GM19372 (cell line): ENCODE measurements at regions not wholly inside any gene's neighbourhood (a gene's known extent, or its start where the extent isn't known, plus 50 kb on each side); places are given as distances from the start of the nearest gene placed in this dataset.

Source experiments
- ATAC-seq: cut with Tn5 transposase; IDR thresholded peaks from one replicate; pipeline ENCODE4 v1.9.1; 2021; ENCODE audit warnings: mild to moderate bottlenecking, low read depth, moderate library complexity; ENCODE audit not compliant: unreplicated experiment

DNA sequence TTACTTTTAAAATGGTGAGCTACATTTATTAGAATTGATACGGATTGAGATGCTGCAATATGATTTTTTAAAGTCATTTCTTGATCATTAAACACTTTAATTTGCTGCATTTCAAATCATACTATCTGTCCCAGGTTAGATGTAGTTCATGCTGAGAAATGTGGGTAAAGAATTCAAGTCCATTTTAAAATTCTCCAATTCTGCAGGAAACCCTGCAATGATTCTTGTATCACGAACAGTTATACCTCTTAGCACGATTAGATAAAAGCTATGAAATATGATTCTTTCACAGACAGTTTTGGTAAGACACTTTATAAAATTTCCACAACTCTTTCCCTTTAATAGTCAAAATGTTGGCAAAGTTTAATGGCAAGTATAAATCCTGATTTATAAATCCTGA, 693.4 kb downstream of the ADGRL2 start:
- ATAC-seq: no peak

- ATAC-seq: no peak
Observed at GRCh38 chr1:82492159-82492558, 691.4 kb downstream of the ADGRL2 start.

DNA sequence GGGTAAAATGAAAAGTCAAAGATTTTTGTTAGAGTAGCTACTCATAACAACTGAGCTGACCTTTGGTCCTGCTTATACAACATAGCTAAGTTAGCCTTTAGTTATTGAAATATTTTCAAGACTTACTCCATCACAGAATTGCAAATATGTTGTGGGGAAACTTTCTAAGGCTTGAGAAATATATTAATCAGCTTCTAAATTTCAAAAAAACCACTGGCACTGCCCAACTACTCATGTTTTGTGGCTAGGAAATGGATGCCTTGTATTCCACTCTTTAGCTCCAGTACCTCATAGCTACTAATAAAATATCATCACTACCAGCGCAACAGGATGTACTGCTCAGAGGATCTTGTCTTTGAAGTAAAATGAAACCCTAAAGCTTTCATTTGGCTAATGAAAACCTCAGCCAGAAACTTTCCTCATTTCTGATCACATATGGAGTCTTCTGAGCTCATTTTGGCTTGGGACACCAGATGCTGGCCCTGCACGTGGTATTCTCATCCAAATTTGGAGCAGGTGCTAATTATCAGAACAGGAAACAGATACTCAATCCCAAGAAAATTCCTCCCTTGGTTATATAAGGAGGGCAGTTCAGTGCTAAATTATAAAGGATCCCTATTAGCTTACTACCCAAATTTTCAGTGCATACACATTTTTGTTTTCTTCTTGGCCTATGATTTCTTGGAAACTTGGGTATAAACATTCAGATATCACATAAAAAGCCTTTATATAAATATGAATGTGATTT, 690.7 kb downstream of the ADGRL2 start:
- ATAC-seq: no peak

DNA sequence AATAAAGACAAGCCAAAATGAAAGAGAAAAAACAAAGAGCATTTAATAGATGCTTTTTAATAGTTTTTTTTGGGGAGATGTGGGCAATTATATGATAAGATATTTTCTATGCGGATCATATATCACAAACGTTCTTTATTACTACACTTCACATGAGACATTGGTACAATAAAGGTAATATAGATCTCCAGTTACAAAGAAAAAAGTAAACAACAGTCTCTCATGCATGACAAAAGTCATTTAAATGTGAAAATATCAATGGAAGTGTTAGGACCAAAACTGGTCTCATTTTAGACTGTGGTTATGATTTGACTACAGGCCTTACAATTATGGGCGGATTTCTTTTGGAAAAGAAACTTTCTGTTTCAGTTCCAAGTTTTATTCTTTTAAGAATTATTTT, 687.0 kb downstream of the ADGRL2 start:
- no peak for ATAC-seq

DNA sequence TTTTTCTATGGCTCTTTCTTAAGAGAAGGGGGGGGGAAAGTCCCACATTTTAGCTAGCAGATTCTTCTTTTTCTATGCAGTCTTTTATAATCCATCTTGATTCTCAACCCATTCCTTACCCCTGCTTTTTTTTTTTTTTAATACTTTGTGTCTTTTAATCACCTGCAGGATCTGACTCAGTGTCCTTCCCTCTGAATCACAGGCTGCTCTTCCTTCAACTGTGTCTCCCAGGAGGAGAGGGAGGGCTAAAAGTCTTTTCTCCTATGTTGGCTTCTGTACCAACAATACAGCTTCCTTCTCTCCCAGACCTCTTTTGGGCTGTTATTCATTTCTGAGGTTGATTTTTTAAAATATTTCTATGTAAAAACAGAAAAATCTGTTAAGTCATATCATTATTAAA, 686.2 kb downstream of the ADGRL2 start:
- no peak for ATAC-seq

GRCh38 chr1:82486468-82486867, 685.7 kb downstream of the ADGRL2 start:
- ATAC-seq: no peak

DNA sequence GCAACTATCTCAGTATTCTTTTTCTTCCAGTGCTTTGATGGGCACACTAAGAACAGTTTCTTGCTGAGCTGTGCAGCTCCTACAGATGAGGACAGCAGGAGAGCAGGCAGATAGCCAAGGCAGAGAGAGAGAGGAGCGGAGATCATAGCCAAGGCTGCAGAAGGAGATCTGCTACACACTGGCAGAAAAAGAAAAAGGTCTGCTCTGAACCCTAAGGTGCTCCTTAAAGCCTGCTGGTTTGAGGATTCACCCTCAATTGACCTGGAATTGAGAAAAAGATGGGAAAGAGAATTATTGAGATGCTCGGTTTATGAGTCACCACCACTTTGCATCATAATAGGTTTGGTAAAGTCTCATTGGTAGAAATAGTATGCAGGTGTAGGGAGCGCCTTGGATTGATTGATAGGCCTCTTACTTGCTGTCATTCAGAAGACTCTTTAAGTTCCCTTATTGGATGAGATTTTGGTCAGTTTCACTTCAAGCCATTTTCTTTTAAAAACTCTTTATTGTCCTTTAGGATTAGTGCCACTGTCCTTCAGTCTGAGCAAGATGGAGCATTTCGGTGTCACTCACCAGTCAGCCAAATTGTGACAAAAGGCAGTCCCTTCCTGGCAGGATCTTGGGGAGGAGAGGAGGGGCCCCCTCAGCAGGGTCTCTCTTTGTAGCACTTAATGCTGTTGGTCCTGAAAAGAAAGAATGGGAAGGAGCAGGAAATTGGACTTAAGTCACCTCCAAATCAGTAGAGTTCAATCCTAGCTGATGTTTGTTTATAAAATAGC, 685.0 kb downstream of the ADGRL2 start:
- ATAC-seq: no peak

DNA sequence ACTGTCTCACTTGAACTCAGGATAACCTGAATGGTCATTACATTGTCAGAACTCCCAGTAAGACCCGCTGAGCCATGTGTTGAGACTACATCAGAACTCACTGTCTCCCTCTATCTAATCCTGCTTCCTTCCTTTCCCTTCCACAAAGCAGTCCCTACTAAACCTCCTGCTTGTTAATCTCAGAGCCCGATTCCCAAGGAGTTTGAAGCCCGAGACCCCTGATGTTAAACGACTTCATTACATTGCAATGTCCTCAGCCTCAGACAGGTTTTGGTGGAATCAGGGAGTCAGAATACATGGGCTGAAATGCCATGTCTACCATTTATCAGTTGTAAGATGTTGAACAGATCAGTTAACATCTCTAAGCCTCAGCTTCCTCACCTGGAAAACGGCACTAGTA, 682.4 kb downstream of the ADGRL2 start:
- ATAC-seq: no peak

GRCh38 chr1:82478916-82479315, 678.2 kb downstream of the ADGRL2 start:
- ATAC-seq: no peak

- ATAC-seq: no peak
Observed at GRCh38 chr1:82472489-82473131, 671.9 kb downstream of the ADGRL2 start.

GRCh38 chr1:82466891-82467290, 666.2 kb downstream of the ADGRL2 start:
- ATAC-seq: no peak

- ATAC-seq: no peak
Observed at GRCh38 chr1:82466416-82466815, 665.7 kb downstream of the ADGRL2 start.

GRCh38 chr1:82465024-82465423, 664.3 kb downstream of the ADGRL2 start:
- ATAC-seq: no peak

DNA sequence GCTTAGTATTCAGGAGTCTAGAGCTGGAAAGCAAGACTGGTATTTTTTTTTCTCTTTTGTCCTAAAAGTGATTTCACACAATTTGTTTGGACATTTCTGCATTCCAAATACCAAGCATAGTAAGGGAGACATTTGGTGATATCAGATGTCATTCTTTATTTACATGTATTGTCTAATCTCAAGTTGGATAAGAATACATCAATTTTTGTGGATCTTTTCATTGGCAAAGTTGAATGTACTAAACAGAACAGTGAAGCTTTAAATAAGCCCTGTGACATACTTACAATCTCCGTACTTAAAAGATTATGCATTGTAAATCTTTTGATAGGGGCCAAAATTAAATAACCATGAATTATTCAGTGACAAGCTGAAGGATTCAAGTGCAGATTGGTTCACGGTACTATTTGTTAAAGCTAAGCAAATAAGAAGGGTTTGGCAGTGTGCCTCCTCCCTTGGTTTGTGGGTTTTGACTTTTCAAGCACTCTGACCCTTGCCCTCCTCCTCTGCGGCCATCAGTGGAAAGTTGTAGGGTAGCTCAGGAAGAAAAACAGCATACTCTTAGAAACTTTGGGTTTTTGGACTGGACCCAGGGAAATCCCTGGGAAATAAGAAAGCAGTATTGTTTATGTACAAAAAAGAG, 663.7 kb downstream of the ADGRL2 start:
- ATAC-seq: no peak

DNA sequence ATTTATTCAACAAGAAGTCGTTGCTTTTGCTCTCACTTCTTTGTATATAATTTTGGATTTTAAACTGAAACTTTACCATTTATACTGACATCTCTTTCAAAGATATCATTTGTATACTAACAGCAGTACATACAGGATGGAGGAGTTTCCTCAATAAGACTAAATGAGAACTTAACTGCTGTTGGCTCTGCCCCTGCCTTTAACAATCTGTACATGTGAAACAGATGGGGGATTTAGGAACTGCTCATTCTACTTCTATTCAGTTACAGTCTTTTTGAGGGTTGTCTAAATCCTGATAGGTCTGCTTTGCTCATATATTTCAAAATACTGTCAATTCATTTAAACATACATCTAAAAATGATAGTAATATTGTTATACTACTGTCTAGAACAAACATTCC, 663.2 kb downstream of the ADGRL2 start:
- no peak for ATAC-seq

DNA sequence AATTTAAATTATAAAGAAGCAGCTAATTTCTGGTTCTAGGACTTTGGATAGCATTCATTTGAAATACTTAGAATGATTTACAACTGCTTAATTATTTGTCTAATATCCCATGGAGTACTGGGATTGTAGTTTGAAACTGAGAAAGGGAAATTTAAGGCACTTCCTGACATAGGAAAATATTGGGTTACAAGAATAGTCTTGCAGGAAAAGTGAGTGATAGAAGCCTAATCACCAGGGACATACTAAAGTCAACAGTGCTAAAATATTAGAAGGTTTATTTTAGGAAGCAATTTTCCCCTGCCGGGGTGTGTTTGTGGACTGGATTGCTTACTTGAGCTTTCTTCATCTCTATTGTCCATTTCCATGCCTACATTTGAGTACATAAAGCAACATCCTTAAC, 661.6 kb downstream of the ADGRL2 start:
- no peak for ATAC-seq

- no peak for ATAC-seq
Observed at GRCh38 chr1:82455342-82455741, 654.6 kb downstream of the ADGRL2 start.

- no peak for ATAC-seq
Observed at GRCh38 chr1:82454431-82454830, 653.7 kb downstream of the ADGRL2 start.

DNA sequence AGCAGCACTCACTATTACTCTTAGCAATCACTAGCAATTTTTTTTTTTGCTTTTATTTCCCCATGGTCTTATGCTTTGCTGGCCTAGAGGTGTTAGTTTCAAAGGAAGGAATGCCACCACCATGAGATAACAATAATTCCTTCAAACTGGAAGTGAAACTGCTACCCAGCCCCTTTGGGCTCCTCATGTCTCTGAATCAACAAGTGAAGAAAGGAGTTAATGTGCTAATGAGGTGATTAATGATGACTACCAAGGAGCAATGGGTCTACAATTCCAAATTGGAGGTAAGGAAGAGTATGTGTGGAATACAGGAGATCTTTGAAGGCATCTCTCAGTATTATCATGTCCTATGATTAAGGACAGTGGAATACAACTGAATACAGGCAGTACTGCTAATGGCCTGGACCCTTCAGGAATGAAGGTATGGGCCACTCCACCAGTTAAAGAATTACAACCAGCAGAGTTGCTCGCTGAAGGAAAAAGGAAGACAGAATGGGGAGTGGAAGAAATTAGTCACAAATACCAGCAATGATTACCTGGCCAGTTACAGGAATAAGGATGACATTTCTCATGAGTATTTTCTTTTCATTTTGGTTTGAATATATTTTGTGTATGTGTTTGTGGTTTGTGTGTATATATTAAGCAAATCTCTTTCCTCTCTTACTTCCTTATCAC, 652.9 kb downstream of the ADGRL2 start:
- no peak for ATAC-seq

DNA sequence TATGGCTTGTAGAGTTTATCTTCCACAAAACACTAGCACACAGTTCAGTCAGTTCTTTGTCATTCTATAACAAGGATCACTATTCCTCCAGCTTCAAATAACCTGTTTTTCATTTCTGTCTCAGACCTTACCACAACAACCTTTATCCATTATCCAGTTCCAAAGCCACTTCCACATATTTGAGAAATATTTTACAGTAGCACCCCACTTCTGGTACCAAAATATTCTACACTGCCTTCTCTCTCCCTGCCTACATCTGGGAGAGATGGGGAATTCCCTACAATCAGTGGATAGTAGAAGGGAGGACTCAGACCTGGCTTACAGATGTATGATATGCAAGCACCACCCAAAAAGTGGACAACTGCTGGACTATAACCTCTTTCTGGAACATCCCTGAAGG, 651.4 kb downstream of the ADGRL2 start:
- ATAC-seq: no peak

DNA sequence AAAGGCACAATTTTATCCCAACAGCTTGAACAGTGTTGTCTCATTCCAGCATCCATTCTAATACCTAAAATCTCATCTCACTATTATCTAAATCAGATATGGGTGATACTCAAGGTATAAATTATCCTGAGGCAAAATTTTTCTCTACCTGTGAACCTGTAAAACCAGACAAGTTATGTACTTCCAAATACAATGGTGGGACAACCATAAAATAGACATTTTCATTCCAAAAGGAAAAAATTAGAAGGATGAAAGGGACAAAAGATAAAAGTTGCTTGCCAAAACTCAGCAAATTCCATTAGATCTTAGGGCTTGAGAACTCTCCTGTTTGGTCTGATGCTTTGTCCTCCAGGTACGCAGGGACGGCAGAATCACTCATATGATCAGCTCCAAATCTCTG, 650.5 kb downstream of the ADGRL2 start:
- ATAC-seq: no peak
